ENCODE measurements at regions not wholly inside any gene's neighbourhood (a gene's known extent, or its start where the extent isn't known, plus 50 kb on each side); places are given as distances from the start of the nearest gene placed in this dataset.

- TF ChIP-seq CTCF (IDR thresholded peaks at IDR 0.05) (no peak), POLR2A (IDR thresholded peaks at IDR 0.05) (no peak)
These were observed 353.8 kb upstream of the RSPO3 start for GRCh38 chr6:126764671-126765070.

Measured in esophagus squamous epithelium (tissue), 4 donors.